ENCODE measurements at regions not wholly inside any gene's neighbourhood (a gene's known extent, or its start where the extent isn't known, plus 50 kb on each side); places are given as distances from the start of the nearest gene placed in this dataset.

DNA sequence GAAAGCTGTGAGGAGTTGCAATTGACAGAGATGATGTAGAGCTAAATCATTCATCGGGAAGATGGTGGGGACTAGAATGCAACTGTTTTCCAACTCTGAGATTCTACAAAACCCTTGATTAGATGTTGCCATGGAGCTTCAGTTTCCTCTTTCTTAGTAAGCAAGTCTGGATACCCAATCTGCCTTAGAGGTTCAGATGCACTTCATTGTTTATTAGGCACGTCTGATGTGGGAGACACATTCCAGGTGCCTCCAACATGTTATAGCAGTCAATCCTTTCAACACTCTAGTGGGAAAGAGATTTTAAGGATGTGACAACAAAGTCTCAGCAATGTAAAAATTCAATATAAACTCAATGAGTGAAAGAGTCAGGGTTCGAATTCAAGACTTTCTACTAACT, 291.3 kb upstream of the PHYHIPL start:
- no peak for DNase-seq (ENCODE audit: low read depth)

DNA sequence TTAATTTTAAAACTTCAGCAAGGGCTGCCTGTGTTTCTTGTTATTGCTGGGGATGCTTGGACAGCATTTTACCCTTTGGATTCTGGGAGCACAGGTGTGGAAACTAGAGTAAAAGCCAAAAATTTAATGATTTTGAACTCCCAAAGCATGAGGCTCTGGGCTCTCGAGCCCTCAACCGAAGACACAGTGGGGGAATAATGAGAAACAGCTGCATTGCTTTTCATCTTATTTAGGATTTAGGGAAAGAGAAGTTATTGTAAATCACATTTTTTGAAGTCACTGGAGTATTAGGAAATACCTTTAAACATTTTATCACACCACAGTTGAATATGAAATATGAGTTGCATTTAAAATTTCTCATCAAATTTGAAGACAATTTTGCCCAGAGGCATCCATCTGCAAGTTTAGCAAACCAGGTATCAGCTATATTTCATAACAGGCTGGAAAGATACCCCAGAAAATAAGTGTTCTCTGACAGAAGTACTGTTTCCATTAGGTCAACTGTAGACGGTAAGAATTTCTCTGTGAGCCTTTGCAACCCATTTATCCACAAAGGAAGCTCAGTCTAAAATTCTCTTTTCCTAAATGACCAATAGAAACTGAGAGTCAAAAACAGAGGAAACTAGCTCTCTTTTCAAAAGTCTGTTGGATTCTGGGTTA, 290.6 kb upstream of the PHYHIPL start:
- DNase-seq (ENCODE audit: low read depth), result no peak

DNA sequence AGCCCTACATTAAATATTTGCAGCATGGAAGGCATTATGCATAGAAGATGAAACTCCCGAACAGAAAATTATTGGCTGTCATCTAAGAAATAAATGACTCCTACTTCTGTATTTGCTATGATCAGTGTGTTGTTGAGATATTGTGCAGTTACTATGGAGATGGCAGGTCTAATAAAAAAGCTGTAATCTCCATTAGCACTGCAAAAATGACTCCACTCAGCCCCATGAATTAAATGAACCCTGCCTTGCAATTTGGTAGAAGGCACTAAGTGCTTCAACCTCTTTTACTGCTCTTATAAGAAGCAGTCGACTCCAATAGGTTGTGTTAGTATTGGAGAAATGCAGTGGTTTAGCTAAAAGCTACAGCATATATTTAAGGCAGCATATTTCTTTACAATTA, 290.0 kb upstream of the PHYHIPL start:
- no peak for DNase-seq (ENCODE audit: low read depth)

DNA sequence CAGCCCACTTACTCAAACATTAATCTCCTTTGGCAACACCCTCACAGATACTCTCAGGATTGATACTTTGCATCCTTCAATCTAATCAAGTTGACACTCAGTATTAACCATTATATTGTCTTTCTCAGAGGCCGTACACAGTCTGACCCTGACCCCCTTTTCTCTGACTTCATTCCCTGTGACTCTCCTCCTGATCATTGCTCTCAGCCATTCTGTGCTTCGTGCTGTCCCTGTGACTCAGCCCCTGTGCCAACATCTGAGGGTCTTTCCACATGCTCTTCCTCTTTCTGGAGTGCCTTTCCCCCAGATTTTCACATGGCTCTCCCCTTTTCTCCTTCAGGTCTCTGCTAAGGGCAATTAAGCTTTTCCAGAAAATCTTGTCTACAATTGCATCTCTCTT, 289.0 kb upstream of the PHYHIPL start:
- no peak for DNase-seq (ENCODE audit: low read depth)

DNA sequence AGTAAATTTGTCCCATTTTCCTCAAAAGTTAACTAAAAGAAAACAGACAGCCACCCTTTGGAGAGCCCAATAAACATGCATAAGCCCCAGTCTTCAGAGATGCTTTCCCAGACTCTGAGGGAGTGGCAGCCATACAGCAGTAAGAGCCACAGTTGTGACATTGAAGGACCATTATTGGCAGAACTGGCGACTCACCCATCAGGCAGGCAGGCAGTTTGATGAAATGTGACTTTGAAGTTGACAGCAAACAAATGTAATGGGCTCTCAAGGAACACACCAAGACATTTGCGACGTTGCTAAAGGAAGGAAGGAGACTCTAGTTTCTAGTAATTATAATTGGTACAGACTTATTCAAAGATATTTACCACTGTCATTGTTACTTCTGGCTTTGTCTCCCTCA, 287.5 kb upstream of the PHYHIPL start:
- no peak for DNase-seq (ENCODE audit: low read depth)

DNA sequence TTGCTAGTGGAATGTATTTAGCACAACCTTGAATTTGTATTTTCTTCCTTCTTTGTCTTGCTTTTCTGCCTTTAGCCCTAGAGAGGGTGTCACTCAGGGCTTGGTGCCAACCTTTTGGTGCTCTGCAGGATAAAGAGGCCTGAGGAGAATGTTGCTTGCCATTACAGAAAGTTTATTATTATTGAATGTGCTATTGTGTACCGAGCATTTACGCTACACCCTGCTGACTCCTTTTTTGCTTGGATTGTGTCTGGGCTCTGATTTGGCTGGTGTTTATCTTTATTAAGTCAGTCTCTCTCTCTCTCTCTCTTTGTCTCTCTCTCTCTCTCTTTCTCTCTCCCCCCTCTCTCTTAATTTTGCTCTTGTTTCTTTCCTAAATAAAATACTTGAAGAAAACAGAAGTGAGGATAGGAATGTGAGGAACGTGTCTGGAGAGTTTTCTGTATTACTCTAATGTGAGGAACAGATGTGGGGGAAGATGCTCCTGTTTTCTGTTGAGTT, 284.4 kb upstream of the PHYHIPL start:
- no peak for DNase-seq (ENCODE audit: low read depth)

DNA sequence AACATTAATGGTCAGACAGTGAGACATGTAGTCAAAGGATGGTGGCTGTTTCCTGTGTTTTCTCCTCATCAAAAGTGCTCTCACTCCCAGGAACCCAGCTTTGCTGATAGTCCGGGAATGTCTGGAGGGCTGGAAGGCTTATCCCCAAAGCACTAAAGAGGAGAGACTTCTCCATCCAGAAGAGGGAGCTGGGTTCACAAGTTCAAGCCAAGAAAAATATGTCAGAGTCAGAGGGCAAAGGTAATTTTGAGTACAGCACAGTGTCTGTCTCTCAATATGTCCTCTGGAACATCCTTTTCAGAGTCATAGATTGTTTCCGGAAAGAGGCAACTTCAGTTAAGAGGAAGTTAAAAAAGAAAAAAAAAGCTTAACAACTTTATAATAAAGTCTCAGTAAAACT, 281.5 kb upstream of the PHYHIPL start:
- DNase-seq (ENCODE audit: low read depth), result no peak

DNA sequence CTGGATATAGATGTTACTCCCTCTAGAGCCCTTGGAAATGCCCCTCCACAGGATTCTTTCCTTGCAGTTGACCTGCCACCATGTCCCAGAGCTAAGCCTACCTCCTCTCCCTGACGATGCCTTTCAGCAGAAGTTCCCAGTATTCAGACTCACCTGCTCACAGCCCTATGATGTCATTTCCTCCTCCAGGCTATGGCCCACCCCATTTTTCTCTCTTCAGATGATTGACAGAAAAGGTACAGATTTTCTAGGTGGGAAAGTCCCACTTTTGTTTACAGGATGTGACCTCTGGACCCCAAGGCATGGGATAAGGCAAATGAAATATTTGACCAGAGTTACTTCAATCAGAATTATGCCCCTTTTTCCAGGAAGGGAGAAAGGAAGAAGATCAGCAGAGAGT, 280.2 kb upstream of the PHYHIPL start:
- DNase-seq (ENCODE audit: low read depth), result no peak

DNA sequence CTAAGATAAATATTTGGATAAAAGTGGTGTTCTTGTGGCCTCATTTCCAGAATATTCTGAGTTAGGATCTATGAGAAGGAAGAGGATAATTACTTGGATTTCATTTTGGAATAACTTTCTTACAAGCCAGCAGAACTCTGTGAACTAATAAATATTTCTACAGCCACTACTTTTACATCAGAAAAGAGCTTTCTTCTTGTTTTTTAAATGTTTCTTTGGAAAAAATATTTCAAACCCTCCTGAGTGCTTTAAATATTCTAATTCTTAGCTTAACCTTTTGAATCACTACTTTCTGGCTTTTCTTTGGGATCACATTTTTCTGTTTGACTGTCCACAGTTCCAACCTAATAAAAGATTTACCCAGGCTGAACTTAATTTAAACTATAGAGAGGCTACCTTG, 279.2 kb upstream of the PHYHIPL start:
- DNase-seq (ENCODE audit: low read depth), result no peak

DNA sequence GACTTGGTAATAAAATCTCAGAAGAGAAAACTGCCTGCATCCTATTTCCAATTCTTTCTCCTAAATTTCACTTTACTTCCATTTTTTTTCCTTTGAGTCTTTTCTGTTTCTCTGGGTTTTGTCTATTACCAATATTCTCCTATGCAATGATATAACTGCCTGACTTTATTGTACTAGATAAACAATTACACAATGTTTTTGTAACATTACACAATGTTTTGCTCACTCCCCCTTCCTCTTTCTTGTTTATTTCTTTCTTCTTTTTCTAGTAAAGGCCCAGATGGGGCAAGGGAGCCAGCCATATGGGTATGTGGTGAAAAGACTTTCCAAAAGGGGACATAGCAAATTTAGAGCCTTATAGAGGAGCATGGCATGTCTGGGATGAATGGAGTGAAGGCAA, 278.7 kb upstream of the PHYHIPL start:
- DNase-seq (ENCODE audit: low read depth), result no peak

DNA sequence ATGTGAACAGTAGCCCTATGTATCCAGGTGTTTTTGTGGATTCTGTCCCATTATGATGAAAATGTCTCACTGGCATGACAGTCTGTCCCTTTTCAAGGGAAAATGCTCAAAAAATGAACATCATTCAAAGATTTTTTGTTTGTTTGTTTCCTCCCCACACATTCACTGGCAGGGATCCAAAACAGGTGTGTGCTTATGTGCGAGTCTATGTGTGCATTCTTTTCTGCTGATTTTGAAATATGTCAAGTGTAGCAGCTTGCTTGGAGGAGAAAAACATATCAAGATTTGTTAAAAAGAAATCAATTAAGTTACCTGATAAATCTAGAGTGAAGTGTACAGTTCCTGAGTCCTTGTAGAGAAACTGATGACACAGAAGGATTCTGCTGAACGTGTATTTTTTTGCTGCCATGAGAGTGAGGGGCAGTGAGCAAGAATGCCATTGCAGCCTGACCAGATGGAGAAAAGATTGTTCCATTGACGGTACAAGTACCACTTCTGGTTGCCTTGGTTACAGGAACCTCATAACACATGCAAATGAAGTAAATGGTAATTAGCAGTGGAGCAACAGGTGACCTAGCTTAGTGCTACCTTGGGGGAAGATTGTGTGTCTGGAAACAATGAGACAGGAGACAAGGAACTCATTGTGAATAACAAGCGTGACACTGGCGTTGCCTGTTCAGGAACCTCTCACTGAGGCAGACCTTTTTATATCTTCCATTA, 277.4 kb upstream of the PHYHIPL start:
- DNase-seq (ENCODE audit: low read depth), result no peak

DNA sequence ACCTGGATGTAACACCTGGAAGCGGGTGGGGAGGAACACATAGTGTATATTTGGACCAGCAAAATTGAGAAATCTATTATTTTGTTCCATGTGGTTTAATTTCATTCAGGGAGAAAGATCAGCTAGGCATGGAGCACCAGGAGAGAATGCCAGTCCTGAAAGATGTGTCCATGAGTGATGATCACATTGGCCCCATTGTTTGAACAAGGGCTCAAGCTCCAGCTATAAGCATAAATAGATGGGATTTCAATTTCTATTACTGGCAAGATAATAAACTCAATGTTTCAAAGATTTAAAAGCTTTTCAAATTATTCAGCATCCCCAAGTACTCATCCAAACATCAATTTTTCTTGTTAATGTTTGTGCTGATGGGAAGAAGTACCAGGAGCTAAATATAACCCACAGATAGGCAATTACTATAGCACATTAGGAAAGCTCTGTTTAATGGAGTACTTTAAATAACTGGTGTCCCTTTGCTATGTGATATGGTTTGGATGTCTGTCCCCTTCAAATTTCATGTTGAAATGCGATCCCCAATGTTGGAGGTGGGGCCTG, 275.3 kb upstream of the PHYHIPL start:
- no peak for DNase-seq (ENCODE audit: low read depth)

DNA sequence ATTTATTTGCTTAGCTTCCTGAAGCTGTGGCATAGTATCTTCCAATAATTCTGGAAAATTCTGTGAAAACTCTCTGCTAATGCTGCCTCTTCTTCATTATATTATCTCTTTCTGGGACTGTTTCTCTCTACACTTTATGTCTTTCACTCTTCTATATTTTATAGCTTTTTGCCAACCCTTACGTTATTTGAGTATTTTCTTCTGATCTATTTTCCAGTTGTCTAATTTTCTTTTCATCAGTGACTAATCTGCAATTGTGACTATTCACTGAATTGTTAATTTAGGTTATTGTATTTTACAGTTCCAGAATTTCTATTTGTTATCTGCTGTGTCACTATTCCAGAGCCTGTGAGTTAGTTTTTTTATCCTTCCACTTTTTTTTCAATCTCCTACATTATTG, 273.4 kb upstream of the PHYHIPL start:
- no peak for DNase-seq (ENCODE audit: low read depth)

DNA sequence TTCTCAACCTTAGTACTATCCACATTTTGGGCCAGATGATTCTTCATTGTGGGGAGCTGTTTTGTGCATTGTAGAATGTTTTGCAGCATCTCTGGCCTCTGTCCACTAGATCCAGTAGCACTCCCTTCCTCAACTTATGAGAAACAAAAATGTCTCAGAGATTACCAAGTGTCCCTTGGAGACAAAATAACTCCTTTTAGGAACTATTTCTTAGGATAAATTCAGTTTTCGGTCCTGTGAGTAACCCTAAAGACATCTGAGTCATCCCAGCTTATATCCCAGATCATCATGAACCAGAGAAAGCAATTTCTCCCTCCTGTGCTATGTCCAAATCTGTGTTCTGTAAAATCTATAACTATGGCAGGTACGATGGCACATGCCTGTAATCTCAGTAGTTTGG, 266.6 kb upstream of the PHYHIPL start:
- DNase-seq (ENCODE audit: low read depth), result no peak

DNA sequence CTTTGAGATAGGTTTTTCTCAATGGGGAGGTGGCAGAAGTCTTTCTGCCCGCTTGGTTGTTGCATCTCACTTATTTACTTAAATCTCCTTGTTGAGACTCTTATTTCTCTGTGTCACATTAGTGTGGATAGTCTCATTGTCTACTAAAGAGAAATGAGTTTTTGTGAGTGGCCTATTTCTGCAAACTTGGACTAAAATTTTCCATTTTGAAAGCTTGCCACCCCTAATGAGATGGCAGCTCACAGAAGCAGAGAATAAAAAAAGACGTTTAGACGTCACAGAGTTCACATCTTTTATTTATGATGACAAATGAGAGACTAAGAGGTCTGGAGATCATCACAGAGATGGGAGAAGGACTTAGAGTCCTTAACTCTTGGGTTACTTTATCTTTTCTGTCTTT, 262.7 kb upstream of the PHYHIPL start:
- DNase-seq (ENCODE audit: low read depth), result no peak

DNA sequence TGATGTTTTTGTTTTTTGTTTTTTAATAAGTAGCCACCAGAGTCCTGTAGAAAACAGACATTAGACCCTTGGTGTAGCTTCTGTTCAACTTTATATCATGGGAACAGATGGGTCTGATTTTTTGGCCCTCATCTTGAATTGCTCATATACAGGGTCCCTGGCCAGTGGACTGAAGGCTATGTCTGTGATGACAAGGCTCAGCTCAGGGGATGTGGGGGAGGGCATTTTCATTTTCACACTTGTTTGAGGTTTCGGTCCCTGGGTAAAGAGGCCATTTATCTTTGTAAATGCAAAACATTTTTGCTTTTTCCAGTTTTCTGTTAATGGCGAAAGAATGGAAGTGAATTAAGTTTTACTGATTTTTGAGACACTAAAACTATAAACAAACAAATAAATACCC, 257.6 kb upstream of the PHYHIPL start:
- DNase-seq (ENCODE audit: low read depth), result no peak

DNA sequence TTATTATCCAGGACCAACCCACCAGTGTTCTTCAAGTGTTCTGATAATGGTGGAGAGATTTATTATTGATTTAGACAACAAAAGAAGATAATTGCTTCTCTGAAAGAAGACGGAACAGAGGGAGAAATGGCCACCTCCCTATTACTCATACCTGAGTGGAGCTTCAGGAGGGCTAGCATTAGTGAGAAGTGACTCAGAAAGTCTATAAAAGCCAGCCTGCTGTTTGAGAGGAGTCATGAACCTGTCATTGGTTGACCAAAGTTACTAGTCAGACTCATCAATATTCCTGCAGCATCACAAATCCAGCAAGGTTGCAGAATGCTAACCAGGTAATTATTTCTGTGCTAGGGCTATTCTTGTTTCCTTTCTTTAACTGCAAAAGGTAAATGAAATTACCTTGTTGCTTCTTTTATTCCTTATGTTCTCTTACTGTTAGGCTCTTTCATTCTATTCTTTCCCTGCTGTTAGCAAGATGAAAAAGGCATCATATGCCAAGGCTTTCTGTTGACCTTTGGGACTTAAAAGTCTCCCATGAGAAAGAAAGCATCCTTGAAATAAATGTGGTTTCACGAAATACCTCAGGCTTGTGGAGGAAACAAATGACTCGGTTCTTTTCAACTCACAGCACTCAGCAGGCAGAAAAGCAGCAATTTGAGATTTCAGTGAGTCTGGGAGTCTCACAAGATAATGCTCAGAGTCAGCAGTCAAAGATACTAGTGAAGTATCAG, 256.4 kb upstream of the PHYHIPL start:
- peak; percentile 84 for DNase-seq (ENCODE audit: low read depth)

DNA sequence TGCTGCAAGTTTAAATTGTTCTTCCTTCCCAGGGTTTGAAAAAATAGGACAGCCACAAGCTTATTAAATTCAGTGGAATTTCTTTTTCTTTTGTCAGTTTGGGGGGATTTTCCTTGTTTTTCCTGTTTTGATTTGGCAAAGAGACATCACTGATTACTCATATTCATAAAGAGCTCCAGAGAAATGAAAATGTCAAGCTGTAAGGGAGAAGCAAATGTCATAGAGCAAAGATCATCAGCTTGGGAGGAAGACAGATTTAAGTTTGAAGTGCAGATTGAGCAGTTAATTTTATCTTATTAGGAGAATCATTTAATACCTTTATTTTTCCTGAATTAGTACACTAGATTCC, 255.8 kb upstream of the PHYHIPL start:
- DNase-seq (ENCODE audit: low read depth), result no peak

DNA sequence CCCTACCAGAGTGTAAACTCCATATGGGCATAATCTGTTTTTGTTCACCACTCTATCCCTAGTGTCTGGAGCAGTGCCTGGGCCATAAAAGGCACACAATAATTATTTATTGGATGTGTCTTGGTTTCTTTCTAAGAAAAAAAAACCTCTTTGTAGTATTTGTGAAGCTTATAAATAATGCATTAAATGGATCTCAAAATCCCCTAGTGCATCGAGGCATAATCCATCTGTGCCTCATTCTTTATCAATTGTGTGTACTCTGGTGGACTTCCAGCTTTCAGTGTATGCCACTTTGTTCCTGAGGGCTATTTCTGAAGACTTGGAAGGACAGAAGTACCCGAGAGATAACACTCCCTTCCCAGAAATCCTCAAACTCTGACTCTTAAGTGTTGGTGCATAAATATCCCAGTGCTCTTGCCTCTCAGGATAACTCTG, 255.0 kb upstream of the PHYHIPL start:
- DNase-seq (ENCODE audit: low read depth), result no peak

DNA sequence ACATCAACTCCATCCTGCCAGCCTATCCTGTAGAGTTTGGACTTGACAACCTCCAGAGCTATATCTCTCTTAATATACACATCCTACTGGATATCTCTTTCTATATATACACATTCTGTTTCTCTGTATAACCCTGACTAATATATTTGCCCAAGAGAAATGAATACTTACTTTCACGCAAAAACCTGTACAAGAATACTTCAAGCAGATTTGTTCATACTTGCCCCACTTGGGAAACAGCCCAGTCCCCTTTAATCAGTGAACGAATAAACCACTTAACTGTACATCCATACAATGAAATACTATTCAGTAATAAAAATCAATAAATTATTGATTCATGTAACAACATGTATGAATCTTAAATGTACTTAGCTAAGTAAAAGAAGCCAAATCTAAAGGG, 251.1 kb upstream of the PHYHIPL start:
- DNase-seq (ENCODE audit: low read depth), result no peak

DNA sequence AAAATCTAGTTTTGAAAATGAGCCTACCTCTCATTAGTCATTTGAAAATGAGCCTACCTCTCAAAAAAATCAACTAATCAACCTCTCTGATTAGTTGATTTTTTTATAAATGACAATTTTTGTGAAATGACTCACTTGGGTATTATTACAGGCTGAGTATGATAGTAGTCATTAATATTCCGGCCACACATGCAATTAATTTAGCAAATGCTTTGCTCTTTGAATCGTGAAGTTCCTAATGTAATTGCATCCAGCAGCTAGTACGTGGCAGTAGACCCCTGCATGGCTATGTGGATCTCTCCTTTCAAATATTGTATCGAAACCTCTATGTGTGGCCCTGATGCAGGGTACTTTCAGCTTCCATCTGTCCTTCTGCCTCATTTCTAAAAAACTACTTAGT, 245.9 kb upstream of the PHYHIPL start:
- no peak for DNase-seq (ENCODE audit: low read depth)

DNA sequence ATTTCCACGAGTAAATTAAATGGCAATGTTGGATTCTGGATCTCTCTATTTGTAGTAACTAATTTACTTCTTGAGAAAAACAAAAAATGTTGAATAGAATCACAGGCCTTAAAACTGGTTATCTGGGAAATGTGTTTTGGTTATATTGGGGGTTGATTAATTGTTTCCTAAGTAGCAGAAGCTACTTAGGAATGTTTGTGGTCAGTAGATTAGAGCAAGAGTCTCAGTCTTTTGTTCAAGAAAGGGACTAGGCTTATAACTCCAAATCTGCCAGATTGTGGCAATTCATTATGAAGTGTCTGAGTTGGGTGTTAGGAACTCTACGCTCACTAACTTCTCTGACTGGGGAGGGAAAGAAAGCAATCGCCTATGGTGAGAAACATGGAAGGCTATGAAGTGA, 244.3 kb upstream of the PHYHIPL start:
- DNase-seq (ENCODE audit: low read depth), result peak; percentile 56

All from M059J (cell line).